GM23338 (cell line): ENCODE measurements at regions not wholly inside any gene's neighbourhood (a gene's known extent, or its start where the extent isn't known, plus 50 kb on each side); places are given as distances from the start of the nearest gene placed in this dataset.

ENCODE experiments used
- ATAC-seq: fragments of 200-7000 bp; cut with Tn5 transposase; 3 replicates; pipeline ENCODE4 v1.9.1; 2020
- DNase-seq: peaks from one replicate; pipeline ENCODE4 v3.0.0-alpha.2; 2015; ENCODE audit warnings: low spot score
- H2AFZ ChIP-seq: fragments of 200-600 bp; sonication (generic); 2 replicates; pipeline ENCODE4 v1.8.0; 2016; ENCODE audit warnings: antibody characterized with exemption, mild to moderate bottlenecking, moderate library complexity
- H3F3A ChIP-seq: fragments of 200-600 bp; sonication (generic); replicated peaks from 2 replicates; pipeline ENCODE4 v1.8.0; 2017; ENCODE audit warnings: antibody characterized with exemption, mixed run types, low read depth
- H3K27ac ChIP-seq: fragments of 200-600 bp; sonication (generic); 2 replicates; pipeline ENCODE4 v1.6.1; 2016; ENCODE audit warnings: low read depth
- H3K27me3 ChIP-seq: fragments of 200-600 bp; sonication (generic); 2 replicates; pipeline ENCODE4 v1.8.0; 2016; ENCODE audit warnings: mild to moderate bottlenecking, mixed run types, moderate library complexity; ENCODE audit not compliant: insufficient read depth
- H3K36me3 ChIP-seq: fragments of 200-600 bp; sonication (generic); 2 replicates; pipeline ENCODE4 v1.8.0; 2016; ENCODE audit warnings: mild to moderate bottlenecking; ENCODE audit not compliant: insufficient read depth
- H3K4me1 ChIP-seq: fragments of 200-600 bp; sonication (generic); 2 replicates; pipeline ENCODE4 v1.8.0; 2016; ENCODE audit warnings: mild to moderate bottlenecking, moderate library complexity; ENCODE audit not compliant: insufficient read depth
- H3K4me2 ChIP-seq: fragments of 200-600 bp; sonication (generic); 2 replicates; pipeline ENCODE4 v1.7.1; 2017; ENCODE audit warnings: mixed run types
- H3K4me3 ChIP-seq: fragments of 200-600 bp; sonication (generic); 2 replicates; pipeline ENCODE4 v1.6.1; 2016; ENCODE audit warnings: mixed run types
- H3K79me2 ChIP-seq: fragments of 200-600 bp; sonication (generic); replicated peaks from 2 replicates; pipeline ENCODE4 v1.8.0; 2017; ENCODE audit warnings: mild to moderate bottlenecking; ENCODE audit not compliant: insufficient read depth
- H3K9me2 ChIP-seq: fragments of 200-600 bp; sonication (generic); 2 replicates; pipeline ENCODE4 v1.8.0; 2017; ENCODE audit not compliant: insufficient read depth
- H4K20me1 ChIP-seq: fragments of 200-600 bp; sonication (generic); replicated peaks from 2 replicates; pipeline ENCODE4 v1.8.0; 2017; ENCODE audit warnings: mild to moderate bottlenecking; ENCODE audit not compliant: insufficient read depth
- H3K27ac Mint-ChIP-seq: 2 replicates; pipeline ENCODE4 v1.8.0; 2020; ENCODE audit warnings: inconsistent platforms, mild to moderate bottlenecking, moderate library complexity, mixed read lengths
- H3K27me3 Mint-ChIP-seq: 3 replicates; pipeline ENCODE4 v1.8.0; 2022; ENCODE audit warnings: low read depth, mild to moderate bottlenecking, moderate library complexity, mixed read lengths, inconsistent platforms; ENCODE audit not compliant: insufficient read depth, poor library complexity
- H3K36me3 Mint-ChIP-seq: 3 replicates; pipeline ENCODE4 v1.8.0; 2021; ENCODE audit warnings: low read depth, mild to moderate bottlenecking, inconsistent platforms, moderate library complexity, mixed read lengths
- H3K4me1 Mint-ChIP-seq: 3 replicates; pipeline ENCODE4 v1.8.0; 2020; ENCODE audit warnings: mild to moderate bottlenecking, inconsistent platforms, mixed read lengths
- H3K4me3 Mint-ChIP-seq: 3 replicates; pipeline ENCODE4 v1.8.0; 2021; ENCODE audit warnings: moderate library complexity, mild to moderate bottlenecking, inconsistent platforms, mixed read lengths
- H3K9me3 Mint-ChIP-seq: 3 replicates; pipeline ENCODE4 v1.8.0; 2020; ENCODE audit warnings: moderate library complexity, mild to moderate bottlenecking, inconsistent platforms, mixed read lengths
- CREB1 ChIP-seq: fragments of 250-450 bp; sonication (Bioruptor Pico); IDR thresholded peaks from 2 replicates; pipeline ENCODE4 v1.5.0; 2020; ENCODE audit warnings: low read depth, mild to moderate bottlenecking, moderate library complexity
- EZH2 ChIP-seq: fragments of 200-600 bp; sonication (generic); IDR thresholded peaks from one replicate; pipeline ENCODE4 v1.8.0; 2017; ENCODE audit warnings: antibody characterized with exemption, mild to moderate bottlenecking, low read depth; ENCODE audit not compliant: unreplicated experiment
- EZH2phosphoT487 ChIP-seq: fragments of 200-600 bp; sonication (generic); IDR thresholded peaks from one replicate; pipeline ENCODE4 v1.8.1; 2018; ENCODE audit warnings: antibody characterized with exemption; ENCODE audit not compliant: unreplicated experiment
- JUNB ChIP-seq: IDR thresholded peaks from one replicate; pipeline ENCODE4 v1.6.1; 2016; ENCODE audit warnings: antibody characterized with exemption; ENCODE audit not compliant: unreplicated experiment
- NANOG ChIP-seq: IDR thresholded peaks from 2 replicates; pipeline ENCODE4 v1.6.1; 2016; ENCODE audit warnings: antibody characterized with exemption, borderline replicate concordance
- POLR2AphosphoS5 ChIP-seq: IDR thresholded peaks from 2 replicates; pipeline ENCODE4 v1.6.1; 2016; ENCODE audit warnings: antibody characterized with exemption, low read depth
- STAT1 ChIP-seq: IDR thresholded peaks from one replicate; pipeline ENCODE4 v1.6.1; 2016; ENCODE audit warnings: antibody characterized with exemption; ENCODE audit not compliant: unreplicated experiment
- ZNF114 ChIP-seq: fragments of 250-450 bp; sonication (Bioruptor Pico); IDR thresholded peaks from 2 replicates; pipeline ENCODE4 v1.5.0; 2020; ENCODE audit warnings: mild to moderate bottlenecking, moderate library complexity
- ZNF331 ChIP-seq: fragments of 250-450 bp; sonication (Bioruptor Pico); IDR thresholded peaks from 2 replicates; pipeline ENCODE4 v1.5.0; 2020; ENCODE audit warnings: low read depth, mild to moderate bottlenecking, moderate library complexity
- TF ChIP-seq, protein P1 (sequence below): IDR thresholded peaks from 2 replicates; pipeline ENCODE4 v1.6.1; 2016; ENCODE audit warnings: antibody characterized with exemption
- TF ChIP-seq, protein P2 (sequence below), 2 experiments: fragments of 200-600 bp in 1 of 2; sonication (generic) in 1 of 2; conservative IDR thresholded peaks; 2 replicates each; pipeline versions ENCODE4 v1.5.1 to v1.6.1; 2016 to 2017; ENCODE audit warnings: antibody characterized with exemption in 2 of 2, low read depth in 2 of 2, mild to moderate bottlenecking in 2 of 2, moderate library complexity in 1 of 2
- TF ChIP-seq, protein P3 (sequence below): fragments of 250-450 bp; sonication (Bioruptor Pico); IDR thresholded peaks from 2 replicates; pipeline ENCODE4 v1.5.0; 2020; ENCODE audit warnings: mild to moderate bottlenecking, moderate library complexity
- TF ChIP-seq, protein P4 (sequence below): IDR thresholded peaks from one replicate; pipeline ENCODE4 v1.6.1; 2018; ENCODE audit warnings: antibody characterized with exemption; ENCODE audit not compliant: unreplicated experiment

DNA sequence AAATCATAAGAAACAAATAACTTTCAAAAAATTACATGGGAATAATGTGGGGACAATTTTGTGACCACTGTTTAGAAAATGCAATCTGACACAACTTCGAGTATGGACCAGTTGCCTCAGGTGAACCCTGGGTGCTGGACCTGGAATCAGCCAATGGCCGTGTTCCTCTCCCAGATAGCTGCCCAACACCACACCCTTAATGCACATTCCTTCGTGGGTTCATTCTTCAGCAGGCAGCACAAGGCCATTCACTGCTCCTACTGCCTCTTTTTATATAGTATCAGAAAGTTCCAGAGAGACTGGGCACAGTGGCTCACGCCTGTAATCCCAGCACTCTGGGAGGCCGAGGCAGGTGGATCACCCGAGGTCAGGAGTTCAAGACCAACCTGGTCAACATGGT, 89.1 kb upstream of the PARD3 start:
- H3K4me3 ChIP-seq: no peak overlapping the region
- H3K36me3 ChIP-seq: no peaks in the 10 kb centered on the region
- H3K9me2 ChIP-seq: no peaks in the 10 kb centered on the region
- Mint-ChIP-seq H3K4me3 (no peak overlapping the region), H3K27ac (no peak overlapping the region), H3K4me1 (peaks cover 22% of the 10 kb centered on the region), H3K36me3 (no peaks in the 10 kb centered on the region), H3K27me3 (peaks cover 2% of the 10 kb centered on the region), H3K9me3 (no peaks in the 10 kb centered on the region)
- H3K27ac ChIP-seq: no peak overlapping the region
- DNase-seq (no peak), ATAC-seq (no peak)
- H3F3A ChIP-seq: 0 out of 2 replicates have a peak, but pooled peaks cover 4% of the 10 kb centered on the region
- H3K79me2 ChIP-seq: no peaks in the 10 kb centered on the region
- no peak overlapping the region for H3K4me2 ChIP-seq
- no peaks in the 10 kb centered on the region for H3K27me3 ChIP-seq
- TF ChIP-seq CREB1 (CRISPR knock-in tag) (no peak), EZH2phosphoT487 (no peak), ZNF114 (CRISPR knock-in tag) (no peak), STAT1 (no peak), JUNB (no peak), POLR2AphosphoS5 (no peak), ZNF331 (CRISPR knock-in tag) (no peak), NANOG (no peak), EZH2 (no peak)
- TF ChIP-seq, protein P1, sequence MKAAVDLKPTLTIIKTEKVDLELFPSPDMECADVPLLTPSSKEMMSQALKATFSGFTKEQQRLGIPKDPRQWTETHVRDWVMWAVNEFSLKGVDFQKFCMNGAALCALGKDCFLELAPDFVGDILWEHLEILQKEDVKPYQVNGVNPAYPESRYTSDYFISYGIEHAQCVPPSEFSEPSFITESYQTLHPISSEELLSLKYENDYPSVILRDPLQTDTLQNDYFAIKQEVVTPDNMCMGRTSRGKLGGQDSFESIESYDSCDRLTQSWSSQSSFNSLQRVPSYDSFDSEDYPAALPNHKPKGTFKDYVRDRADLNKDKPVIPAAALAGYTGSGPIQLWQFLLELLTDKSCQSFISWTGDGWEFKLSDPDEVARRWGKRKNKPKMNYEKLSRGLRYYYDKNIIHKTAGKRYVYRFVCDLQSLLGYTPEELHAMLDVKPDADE: no peak
- TF ChIP-seq, protein P2, sequence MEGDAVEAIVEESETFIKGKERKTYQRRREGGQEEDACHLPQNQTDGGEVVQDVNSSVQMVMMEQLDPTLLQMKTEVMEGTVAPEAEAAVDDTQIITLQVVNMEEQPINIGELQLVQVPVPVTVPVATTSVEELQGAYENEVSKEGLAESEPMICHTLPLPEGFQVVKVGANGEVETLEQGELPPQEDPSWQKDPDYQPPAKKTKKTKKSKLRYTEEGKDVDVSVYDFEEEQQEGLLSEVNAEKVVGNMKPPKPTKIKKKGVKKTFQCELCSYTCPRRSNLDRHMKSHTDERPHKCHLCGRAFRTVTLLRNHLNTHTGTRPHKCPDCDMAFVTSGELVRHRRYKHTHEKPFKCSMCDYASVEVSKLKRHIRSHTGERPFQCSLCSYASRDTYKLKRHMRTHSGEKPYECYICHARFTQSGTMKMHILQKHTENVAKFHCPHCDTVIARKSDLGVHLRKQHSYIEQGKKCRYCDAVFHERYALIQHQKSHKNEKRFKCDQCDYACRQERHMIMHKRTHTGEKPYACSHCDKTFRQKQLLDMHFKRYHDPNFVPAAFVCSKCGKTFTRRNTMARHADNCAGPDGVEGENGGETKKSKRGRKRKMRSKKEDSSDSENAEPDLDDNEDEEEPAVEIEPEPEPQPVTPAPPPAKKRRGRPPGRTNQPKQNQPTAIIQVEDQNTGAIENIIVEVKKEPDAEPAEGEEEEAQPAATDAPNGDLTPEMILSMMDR (conservative IDR thresholded peaks at IDR 0.05; ENCODE audit: low read depth in 2 of 2): no peak
- TF ChIP-seq, protein P3, sequence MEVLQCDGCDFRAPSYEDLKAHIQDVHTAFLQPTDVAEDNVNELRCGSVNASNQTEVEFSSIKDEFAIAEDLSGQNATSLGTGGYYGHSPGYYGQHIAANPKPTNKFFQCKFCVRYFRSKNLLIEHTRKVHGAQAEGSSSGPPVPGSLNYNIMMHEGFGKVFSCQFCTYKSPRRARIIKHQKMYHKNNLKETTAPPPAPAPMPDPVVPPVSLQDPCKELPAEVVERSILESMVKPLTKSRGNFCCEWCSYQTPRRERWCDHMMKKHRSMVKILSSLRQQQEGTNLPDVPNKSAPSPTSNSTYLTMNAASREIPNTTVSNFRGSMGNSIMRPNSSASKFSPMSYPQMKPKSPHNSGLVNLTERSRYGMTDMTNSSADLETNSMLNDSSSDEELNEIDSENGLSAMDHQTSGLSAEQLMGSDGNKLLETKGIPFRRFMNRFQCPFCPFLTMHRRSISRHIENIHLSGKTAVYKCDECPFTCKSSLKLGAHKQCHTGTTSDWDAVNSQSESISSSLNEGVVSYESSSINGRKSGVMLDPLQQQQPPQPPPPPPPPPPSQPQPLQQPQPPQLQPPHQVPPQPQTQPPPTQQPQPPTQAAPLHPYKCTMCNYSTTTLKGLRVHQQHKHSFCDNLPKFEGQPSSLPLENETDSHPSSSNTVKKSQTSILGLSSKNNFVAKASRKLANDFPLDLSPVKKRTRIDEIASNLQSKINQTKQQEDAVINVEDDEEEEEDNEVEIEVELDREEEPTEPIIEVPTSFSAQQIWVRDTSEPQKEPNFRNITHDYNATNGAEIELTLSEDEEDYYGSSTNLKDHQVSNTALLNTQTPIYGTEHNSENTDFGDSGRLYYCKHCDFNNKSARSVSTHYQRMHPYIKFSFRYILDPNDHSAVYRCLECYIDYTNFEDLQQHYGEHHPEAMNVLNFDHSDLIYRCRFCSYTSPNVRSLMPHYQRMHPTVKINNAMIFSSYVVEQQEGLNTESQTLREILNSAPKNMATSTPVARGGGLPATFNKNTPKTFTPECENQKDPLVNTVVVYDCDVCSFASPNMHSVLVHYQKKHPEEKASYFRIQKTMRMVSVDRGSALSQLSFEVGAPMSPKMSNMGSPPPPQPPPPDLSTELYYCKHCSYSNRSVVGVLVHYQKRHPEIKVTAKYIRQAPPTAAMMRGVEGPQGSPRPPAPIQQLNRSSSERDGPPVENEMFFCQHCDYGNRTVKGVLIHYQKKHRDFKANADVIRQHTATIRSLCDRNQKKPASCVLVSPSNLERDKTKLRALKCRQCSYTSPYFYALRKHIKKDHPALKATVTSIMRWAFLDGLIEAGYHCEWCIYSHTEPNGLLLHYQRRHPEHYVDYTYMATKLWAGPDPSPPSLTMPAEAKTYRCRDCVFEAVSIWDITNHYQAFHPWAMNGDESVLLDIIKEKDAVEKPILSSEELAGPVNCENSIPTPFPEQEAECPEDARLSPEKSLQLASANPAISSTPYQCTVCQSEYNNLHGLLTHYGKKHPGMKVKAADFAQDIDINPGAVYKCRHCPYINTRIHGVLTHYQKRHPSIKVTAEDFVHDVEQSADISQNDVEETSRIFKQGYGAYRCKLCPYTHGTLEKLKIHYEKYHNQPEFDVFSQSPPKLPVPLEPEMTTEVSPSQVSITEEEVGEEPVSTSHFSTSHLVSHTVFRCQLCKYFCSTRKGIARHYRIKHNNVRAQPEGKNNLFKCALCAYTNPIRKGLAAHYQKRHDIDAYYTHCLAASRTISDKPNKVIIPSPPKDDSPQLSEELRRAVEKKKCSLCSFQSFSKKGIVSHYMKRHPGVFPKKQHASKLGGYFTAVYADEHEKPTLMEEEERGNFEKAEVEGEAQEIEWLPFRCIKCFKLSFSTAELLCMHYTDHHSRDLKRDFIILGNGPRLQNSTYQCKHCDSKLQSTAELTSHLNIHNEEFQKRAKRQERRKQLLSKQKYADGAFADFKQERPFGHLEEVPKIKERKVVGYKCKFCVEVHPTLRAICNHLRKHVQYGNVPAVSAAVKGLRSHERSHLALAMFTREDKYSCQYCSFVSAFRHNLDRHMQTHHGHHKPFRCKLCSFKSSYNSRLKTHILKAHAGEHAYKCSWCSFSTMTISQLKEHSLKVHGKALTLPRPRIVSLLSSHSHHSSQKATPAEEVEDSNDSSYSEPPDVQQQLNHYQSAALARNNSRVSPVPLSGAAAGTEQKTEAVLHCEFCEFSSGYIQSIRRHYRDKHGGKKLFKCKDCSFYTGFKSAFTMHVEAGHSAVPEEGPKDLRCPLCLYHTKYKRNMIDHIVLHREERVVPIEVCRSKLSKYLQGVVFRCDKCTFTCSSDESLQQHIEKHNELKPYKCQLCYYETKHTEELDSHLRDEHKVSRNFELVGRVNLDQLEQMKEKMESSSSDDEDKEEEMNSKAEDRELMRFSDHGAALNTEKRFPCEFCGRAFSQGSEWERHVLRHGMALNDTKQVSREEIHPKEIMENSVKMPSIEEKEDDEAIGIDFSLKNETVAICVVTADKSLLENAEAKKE: no peak
- TF ChIP-seq, protein P4, sequence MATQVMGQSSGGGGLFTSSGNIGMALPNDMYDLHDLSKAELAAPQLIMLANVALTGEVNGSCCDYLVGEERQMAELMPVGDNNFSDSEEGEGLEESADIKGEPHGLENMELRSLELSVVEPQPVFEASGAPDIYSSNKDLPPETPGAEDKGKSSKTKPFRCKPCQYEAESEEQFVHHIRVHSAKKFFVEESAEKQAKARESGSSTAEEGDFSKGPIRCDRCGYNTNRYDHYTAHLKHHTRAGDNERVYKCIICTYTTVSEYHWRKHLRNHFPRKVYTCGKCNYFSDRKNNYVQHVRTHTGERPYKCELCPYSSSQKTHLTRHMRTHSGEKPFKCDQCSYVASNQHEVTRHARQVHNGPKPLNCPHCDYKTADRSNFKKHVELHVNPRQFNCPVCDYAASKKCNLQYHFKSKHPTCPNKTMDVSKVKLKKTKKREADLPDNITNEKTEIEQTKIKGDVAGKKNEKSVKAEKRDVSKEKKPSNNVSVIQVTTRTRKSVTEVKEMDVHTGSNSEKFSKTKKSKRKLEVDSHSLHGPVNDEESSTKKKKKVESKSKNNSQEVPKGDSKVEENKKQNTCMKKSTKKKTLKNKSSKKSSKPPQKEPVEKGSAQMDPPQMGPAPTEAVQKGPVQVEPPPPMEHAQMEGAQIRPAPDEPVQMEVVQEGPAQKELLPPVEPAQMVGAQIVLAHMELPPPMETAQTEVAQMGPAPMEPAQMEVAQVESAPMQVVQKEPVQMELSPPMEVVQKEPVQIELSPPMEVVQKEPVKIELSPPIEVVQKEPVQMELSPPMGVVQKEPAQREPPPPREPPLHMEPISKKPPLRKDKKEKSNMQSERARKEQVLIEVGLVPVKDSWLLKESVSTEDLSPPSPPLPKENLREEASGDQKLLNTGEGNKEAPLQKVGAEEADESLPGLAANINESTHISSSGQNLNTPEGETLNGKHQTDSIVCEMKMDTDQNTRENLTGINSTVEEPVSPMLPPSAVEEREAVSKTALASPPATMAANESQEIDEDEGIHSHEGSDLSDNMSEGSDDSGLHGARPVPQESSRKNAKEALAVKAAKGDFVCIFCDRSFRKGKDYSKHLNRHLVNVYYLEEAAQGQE: no peak
- H3K4me1 ChIP-seq: peaks cover 16% of the 10 kb centered on the region
- no peaks in the 10 kb centered on the region for H4K20me1 ChIP-seq
- no peak overlapping the region for H2AFZ ChIP-seq
